ENCODE measurements at regions not wholly inside any gene's neighbourhood (a gene's known extent, or its start where the extent isn't known, plus 50 kb on each side); places are given as distances from the start of the nearest gene placed in this dataset.

- DNase-seq (ENCODE audit: low read depth, low spot score): no peak
These were observed 682.3 kb downstream of the TRIML1 start for GRCh38 chr4:188821500-188821899.

GRCh38 chr4:188822698-188823097, 683.5 kb downstream of the TRIML1 start:
- no peak for DNase-seq (ENCODE audit: low read depth, low spot score)

- no peak for DNase-seq (ENCODE audit: low read depth, low spot score)
These were observed 685.3 kb downstream of the TRIML1 start for GRCh38 chr4:188824553-188824952.

- no peak for DNase-seq (ENCODE audit: low read depth, low spot score)
These were observed 687.2 kb downstream of the TRIML1 start for GRCh38 chr4:188826393-188826792.

GRCh38 chr4:188839704-188840103, 700.5 kb downstream of the TRIML1 start:
- DNase-seq (ENCODE audit: low read depth, low spot score): no peak

GRCh38 chr4:188841523-188841922, 702.3 kb downstream of the TRIML1 start:
- no peak for DNase-seq (ENCODE audit: low read depth, low spot score)

- no peak for DNase-seq (ENCODE audit: low read depth, low spot score)
These were observed 715.2 kb downstream of the TRIML1 start for GRCh38 chr4:188854436-188854835.

GRCh38 chr4:188858696-188859095, 719.5 kb downstream of the TRIML1 start:
- no peak for DNase-seq (ENCODE audit: low read depth, low spot score)

GRCh38 chr4:188864741-188865140, 725.5 kb downstream of the TRIML1 start:
- DNase-seq (ENCODE audit: low read depth, low spot score): no peak

GRCh38 chr4:188867796-188868195, 728.6 kb downstream of the TRIML1 start:
- DNase-seq (ENCODE audit: low read depth, low spot score): no peak

GRCh38 chr4:188869581-188869980, 730.3 kb downstream of the TRIML1 start:
- no peak for DNase-seq (ENCODE audit: low read depth, low spot score)

- DNase-seq (ENCODE audit: low read depth, low spot score): no peak
These were observed 733.6 kb downstream of the TRIML1 start for GRCh38 chr4:188872809-188873208.

GRCh38 chr4:188876881-188877280, 737.6 kb downstream of the TRIML1 start:
- no peak for DNase-seq (ENCODE audit: low read depth, low spot score)

- DNase-seq (ENCODE audit: low read depth, low spot score): no peak
These were observed 740.4 kb downstream of the TRIML1 start for GRCh38 chr4:188879598-188879997.

GRCh38 chr4:188887905-188888304, 748.7 kb downstream of the TRIML1 start:
- no peak for DNase-seq (ENCODE audit: low read depth, low spot score)

GRCh38 chr4:188892837-188893236, 753.6 kb downstream of the TRIML1 start:
- DNase-seq (ENCODE audit: low read depth, low spot score): no peak

- no peak for DNase-seq (ENCODE audit: low read depth, low spot score)
These were observed 764.7 kb downstream of the TRIML1 start for GRCh38 chr4:188903986-188904385.

- DNase-seq (ENCODE audit: low read depth, low spot score): no peak
These were observed 765.4 kb downstream of the TRIML1 start for GRCh38 chr4:188904617-188905016.

- no peak for DNase-seq (ENCODE audit: low read depth, low spot score)
These were observed 766.0 kb downstream of the TRIML1 start for GRCh38 chr4:188905248-188905647.

GRCh38 chr4:188911199-188911598, 772.0 kb downstream of the TRIML1 start:
- no peak for DNase-seq (ENCODE audit: low read depth, low spot score)

- DNase-seq (ENCODE audit: low read depth, low spot score): no peak
These were observed 772.5 kb downstream of the TRIML1 start for GRCh38 chr4:188911707-188912106.

- DNase-seq (ENCODE audit: low read depth, low spot score): no peak
These were observed 775.9 kb downstream of the TRIML1 start for GRCh38 chr4:188915175-188915574.

GRCh38 chr4:188918787-188919186, 779.5 kb downstream of the TRIML1 start:
- DNase-seq (ENCODE audit: low read depth, low spot score): no peak

- DNase-seq (ENCODE audit: low read depth, low spot score): no peak
These were observed 791.6 kb downstream of the TRIML1 start for GRCh38 chr4:188930822-188931221.
